ES-I3 (cell line): ENCODE measurements at regions not wholly inside any gene's neighbourhood (a gene's known extent, or its start where the extent isn't known, plus 50 kb on each side); places are given as distances from the start of the nearest gene placed in this dataset.

Experiments
- H3K36me3 ChIP-seq: 2 replicates; pipeline ENCODE4 v1.6.1; 2013; ENCODE audit warnings: mild to moderate bottlenecking, low read length, control low read depth, moderate library complexity; ENCODE audit not compliant: insufficient read depth
- H3K4me1 ChIP-seq: 2 replicates; pipeline ENCODE4 v1.6.1; 2013; ENCODE audit warnings: mild to moderate bottlenecking, control low read depth, low read length; ENCODE audit not compliant: insufficient read depth
- H3K9ac ChIP-seq: 2 replicates; pipeline ENCODE4 v1.6.1; 2013; ENCODE audit warnings: low read depth, mild to moderate bottlenecking, low read length, moderate library complexity
- H3K9me3 ChIP-seq: 2 replicates; pipeline ENCODE4 v1.6.1; 2013; ENCODE audit warnings: mild to moderate bottlenecking, low read length, moderate library complexity; ENCODE audit not compliant: control insufficient read depth, insufficient read depth

DNA sequence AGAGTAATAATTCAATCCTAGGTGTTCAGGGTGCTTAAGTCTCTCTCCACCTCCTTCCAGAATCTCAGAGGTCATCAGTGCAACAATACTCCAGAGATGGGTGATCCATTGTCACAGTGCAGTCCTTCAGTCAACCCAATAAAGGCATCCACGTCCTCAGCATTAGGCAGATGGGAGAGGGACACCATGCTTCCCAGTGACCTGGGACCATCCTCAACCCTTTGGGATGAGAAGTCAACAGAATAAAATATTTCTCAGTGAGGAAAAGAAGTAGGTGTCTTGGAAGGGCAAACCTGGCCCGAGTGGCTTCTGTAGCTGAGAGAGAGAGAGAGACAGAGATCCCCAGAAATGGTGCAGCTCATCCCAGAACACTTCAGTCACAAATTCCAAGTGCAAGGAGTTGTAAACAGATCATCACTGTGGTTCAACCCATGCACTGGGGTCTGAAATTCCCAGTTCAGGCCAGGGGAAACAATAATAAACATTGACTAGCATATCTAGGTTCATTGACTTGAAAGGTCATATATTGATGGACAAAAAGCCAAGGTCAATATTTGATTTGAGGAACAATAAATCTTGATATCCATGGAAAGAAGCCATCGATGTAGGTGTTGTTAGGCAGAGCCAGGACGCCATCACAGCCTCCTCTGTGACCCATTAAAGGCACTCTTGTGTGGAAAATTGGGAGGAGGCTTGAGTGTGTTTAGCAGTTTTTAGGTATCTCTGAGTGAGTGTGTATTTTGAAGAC lies 256.0 kb upstream of the ZMIZ1 start:
- no peak overlapping the region for H3K9ac ChIP-seq
- 0 out of 2 replicates have a peak, but pooled peaks cover 4% of the 10 kb centered on the region for H3K4me1 ChIP-seq
- H3K9me3 ChIP-seq: no peaks in the 10 kb centered on the region
- H3K36me3 ChIP-seq: no peaks in the 10 kb centered on the region; the same call in 1 of the 2 replicates

DNA sequence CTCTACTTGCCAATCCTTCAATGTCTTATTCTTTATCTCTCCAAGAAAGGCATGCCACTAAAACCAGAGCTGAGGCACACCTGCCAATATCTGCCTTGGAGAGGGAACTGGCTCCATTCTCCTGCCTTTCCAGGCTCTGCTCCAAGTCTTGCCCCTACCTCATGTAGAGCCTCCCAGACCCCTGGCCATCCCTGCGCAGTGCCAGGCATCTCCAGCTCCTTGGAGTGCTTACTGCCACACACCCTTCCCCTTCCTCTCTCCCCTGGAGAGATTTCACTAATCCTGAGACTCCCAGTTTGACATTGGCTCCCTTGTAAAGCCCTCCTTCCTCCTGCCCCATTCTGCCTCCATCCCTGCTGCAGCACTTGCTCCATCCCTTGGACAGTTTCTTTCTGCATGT lies 255.2 kb upstream of the ZMIZ1 start:
- H3K4me1 ChIP-seq: peaks cover 12% of the 10 kb centered on the region
- no peaks in the 10 kb centered on the region; the same call in 1 of the 2 replicates for H3K36me3 ChIP-seq
- H3K9ac ChIP-seq: no peak overlapping the region
- no peaks in the 10 kb centered on the region for H3K9me3 ChIP-seq

DNA sequence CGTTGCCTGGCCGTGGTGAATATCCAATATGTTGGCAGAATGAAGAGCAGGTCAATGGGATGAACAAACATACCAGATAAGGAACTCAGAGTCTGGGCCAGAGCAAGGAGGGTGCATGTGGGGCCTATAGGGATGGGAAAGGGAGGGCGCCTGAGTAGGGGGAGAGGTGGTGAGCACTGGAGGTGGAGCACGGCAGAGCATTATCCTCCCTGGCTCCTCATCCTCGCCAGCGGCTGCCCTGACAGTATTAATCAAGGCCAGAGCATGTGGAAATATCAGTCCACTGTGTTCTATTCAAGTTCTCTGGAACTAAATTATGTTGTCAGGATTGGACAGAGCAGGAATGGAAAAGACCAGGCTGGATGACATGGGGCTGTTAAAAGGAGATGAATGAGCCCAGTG lies 254.8 kb upstream of the ZMIZ1 start:
- Histone ChIP-seq H3K36me3 (no peaks in the 10 kb centered on the region; the same call in 1 of the 2 replicates), H3K4me1 (peaks cover 13% of the 10 kb centered on the region), H3K9me3 (no peaks in the 10 kb centered on the region), H3K9ac (no peak overlapping the region)

DNA sequence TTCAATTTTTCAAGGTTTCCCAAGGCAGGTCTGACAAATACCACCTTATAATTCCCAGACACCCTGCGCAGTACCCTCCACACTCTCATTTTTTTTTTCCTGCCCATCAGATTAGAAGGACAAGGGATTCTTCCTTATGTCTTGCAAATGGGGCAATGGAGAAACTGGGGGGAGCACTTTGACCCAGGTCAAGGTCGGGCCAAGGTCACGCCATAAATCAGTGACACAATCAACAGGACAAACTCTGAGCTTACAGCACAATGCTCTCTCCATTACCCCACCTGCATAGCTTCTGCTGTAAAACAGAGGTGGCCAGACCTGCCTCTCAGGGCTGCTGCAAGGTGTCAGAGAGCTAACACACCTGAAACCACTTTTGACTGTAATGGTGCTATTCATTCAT lies 254.4 kb upstream of the ZMIZ1 start:
- H3K9ac ChIP-seq: no peak overlapping the region
- peaks cover 13% of the 10 kb centered on the region for H3K4me1 ChIP-seq
- H3K9me3 ChIP-seq: no peaks in the 10 kb centered on the region
- H3K36me3 ChIP-seq: no peaks in the 10 kb centered on the region; the same call in 1 of the 2 replicates

DNA sequence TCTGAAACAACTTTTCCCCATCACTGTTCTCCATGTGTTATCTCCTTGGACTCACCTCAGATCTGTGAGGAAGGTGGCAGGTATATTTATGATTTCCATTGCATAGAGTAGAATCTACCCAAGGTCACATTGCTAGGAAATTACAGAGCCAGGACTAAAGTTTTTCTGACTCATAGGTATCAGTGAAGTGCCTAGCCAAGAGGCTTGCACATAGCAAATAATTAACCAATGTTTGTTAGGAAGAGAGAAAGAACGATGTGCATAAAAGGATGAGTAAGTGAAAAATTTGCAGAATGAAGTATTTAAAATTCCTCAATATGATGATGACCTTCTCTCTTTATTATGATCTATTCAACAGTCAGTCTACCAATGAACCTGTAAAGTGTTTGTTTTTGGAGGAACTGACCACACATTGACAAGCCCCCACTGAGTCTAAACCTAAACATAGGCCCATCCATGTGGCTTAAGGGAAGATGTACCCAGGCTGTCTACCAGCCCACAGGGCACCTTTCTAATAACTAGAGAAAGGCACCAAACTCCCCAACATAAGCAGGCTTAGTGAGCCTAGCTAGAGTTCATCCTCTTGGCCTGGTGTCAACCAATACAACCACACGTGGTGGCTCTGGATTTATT lies 252.9 kb upstream of the ZMIZ1 start:
- Histone ChIP-seq H3K4me1 (peaks cover 13% of the 10 kb centered on the region), H3K36me3 (no peaks in the 10 kb centered on the region; the same call in 1 of the 2 replicates), H3K9ac (no peak overlapping the region), H3K9me3 (no peaks in the 10 kb centered on the region)

DNA sequence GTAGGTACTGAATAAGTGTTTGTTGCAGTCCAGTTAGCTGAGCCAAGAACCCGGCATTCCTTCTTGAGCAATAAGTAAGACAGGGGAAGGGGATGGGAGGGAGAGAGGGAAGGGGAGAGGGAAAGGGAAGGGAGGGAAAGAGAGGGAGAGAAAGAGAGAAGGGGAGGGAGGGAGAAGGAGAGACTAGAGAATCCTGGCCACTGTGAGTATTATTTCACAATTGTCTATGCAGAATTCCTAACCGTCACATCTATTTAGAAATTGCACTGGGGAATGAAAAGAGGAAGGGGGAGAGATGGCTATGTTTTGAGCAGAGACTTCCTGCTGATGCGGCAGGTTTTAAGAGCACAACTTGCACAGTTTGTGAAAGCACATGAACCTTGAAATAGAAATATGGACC lies 251.4 kb upstream of the ZMIZ1 start:
- H3K36me3 ChIP-seq: no peaks in the 10 kb centered on the region; the same call in 1 of the 2 replicates
- no peaks in the 10 kb centered on the region for H3K9me3 ChIP-seq
- peaks cover 13% of the 10 kb centered on the region for H3K4me1 ChIP-seq
- H3K9ac ChIP-seq: no peak overlapping the region

DNA sequence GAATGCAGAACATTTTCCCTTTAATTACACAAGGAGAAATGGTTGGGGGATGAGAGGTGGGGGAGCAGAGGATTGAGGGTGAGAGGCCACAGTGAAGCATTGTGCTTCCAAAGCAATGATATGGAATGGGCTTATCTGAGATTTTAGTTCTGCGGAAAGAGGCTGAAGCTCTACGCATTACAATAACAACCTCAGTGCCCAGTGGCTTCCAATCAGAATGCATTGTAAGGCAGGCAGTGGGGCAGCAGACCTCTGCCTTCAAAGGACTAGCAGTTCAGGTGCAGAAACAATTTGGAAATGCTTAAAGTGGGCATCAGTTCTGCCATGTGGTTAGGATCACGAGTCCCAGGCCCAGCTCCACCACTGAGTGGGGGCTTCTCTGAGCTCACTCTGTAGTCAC lies 251.0 kb upstream of the ZMIZ1 start:
- Histone ChIP-seq H3K36me3 (no peaks in the 10 kb centered on the region), H3K9ac (no peak overlapping the region), H3K4me1 (peaks cover 13% of the 10 kb centered on the region), H3K9me3 (no peaks in the 10 kb centered on the region)

DNA sequence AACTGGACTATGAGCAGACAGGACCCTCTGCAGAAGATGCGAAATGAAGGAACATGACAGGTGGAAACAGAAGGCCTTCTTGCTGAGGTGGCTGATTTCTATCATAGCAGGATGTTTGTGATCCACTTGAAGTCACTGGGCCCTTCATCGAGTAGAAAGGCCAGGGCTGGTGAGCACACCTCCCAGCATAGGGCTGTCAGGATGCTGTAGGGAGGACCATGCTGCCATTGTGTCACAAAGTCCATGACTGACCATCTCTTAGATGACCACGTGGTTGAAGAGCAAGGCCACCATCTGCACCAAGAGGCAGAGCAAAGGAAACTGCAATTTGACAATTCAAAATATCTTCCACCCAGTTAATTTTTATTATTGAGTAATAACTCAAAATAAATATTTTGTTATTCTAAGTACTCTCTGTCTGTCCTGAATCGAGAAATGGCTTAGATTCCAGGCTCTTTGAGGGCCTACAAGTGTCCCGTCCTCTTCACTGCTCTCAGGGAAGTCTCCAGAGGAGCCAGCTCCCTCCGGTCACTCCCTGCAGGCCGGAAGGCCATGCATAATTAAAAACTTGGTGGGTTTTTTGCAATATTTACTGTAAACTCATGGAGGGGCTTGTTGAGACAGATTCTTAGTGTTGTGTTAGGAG lies 249.3 kb upstream of the ZMIZ1 start:
- Histone ChIP-seq H3K4me1 (peaks cover 13% of the 10 kb centered on the region), H3K9me3 (no peaks in the 10 kb centered on the region), H3K36me3 (no peaks in the 10 kb centered on the region), H3K9ac (no peak overlapping the region)

DNA sequence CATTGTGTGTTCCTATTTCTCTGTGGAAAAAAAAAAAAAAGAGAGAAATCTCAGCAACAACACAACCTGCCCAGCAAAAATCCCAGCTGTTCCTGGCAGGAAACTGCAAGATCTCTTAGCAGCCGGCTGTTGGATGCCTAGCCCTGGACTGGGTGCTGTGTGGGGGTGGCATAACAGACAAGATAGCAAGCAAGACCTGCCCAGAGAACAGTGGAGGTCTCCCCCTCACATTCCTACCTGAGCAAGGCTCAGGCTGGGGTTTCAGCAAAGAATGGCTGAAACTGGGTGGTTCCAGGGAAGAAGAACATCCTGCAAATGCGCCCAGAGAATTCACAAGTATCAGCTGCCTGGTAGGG lies 248.8 kb upstream of the ZMIZ1 start:
- no peak overlapping the region for H3K9ac ChIP-seq
- peaks cover 13% of the 10 kb centered on the region for H3K4me1 ChIP-seq
- H3K9me3 ChIP-seq: no peaks in the 10 kb centered on the region
- no peaks in the 10 kb centered on the region for H3K36me3 ChIP-seq

DNA sequence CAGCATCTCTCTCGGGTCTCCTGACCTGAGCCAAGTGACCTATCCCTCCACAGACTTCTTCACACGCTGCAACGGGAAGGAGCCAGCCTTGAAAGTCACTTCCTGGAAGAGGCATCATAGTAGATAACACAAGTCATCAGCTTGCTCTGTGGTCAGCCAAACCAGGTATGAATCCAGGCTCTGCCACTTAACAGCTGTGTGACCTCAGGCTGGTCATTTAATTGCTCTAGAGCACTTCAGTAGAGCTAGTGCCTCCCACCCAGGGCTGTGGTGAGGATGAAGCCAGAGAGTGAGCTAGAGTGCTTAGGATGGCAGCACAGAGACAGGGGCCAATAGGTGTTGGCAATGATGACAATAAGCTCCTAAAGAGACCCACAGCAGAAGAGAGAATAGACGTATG lies 247.7 kb upstream of the ZMIZ1 start:
- Histone ChIP-seq H3K36me3 (no peaks in the 10 kb centered on the region), H3K9ac (no peak overlapping the region), H3K4me1 (peaks cover 13% of the 10 kb centered on the region), H3K9me3 (no peaks in the 10 kb centered on the region)

DNA sequence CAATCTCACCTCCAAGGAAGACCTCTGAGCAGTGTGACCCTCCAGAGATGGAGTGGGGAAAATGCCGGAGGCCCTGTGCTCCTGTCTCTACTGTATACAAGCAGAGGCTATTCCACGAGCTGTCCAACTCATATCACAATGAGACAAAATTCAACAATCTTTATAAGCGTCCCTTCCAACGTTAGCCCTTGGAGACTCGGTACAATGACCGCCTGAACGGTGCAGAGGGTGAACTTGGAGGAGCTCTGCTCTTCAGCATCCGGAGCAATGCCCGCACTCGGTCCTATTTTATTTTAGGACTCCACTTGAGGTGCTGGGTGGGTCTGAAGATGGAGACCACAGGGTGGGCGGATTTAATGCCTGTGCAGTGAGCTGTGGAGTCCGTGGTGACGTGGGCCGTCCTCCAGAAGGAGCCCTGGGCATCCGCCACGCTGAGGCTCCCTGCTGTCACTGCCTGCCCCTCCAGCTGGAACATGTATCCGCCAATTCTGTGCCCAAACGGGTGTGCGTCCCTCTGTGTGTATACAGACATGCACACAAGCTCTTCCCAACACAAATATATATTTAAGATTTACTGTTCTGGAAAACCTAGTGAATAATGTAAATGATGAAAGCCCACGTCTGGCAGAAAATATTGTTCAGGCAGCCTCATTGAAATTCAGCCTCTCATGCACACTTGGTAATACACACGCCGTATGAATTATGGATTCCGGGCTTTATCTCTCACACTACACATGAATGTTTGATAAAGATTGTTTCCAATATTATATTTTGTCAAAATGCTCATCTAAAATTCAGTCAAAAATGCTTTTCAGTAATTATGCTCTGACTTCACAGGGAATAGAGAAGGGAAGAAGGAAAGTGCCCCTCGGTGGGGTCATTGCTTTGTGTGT lies 239.9 kb upstream of the ZMIZ1 start:
- Histone ChIP-seq H3K36me3 (no peaks in the 10 kb centered on the region), H3K9me3 (0 out of 2 replicates have a peak, but pooled peaks cover 2% of the 10 kb centered on the region), H3K4me1 (no peaks in the 10 kb centered on the region; the same call in 1 of the 2 replicates), H3K9ac (no peak overlapping the region)

DNA sequence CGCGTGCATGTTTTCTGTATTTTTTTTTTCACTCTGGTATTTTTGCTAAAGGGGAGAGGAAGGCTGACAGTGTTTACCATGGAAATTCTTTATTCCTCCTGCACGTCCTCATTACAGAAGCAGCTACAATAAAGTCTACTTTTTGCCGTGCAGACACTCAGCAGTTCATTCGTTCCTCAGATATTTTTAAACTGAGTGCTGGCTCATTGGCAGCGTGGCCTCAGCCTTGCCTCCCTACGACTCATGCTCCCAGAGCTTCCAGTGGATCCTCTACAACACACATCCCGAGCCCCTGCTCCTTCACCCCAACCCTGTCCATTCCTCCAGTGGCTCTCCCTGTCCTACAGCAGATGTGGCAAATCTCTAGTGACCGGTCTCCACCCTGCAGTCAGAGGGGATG lies 239.2 kb upstream of the ZMIZ1 start:
- H3K9ac ChIP-seq: no peak overlapping the region
- H3K36me3 ChIP-seq: no peaks in the 10 kb centered on the region
- 0 out of 2 replicates have a peak, but pooled peaks cover 2% of the 10 kb centered on the region for H3K9me3 ChIP-seq
- no peaks in the 10 kb centered on the region; the same call in 1 of the 2 replicates for H3K4me1 ChIP-seq

DNA sequence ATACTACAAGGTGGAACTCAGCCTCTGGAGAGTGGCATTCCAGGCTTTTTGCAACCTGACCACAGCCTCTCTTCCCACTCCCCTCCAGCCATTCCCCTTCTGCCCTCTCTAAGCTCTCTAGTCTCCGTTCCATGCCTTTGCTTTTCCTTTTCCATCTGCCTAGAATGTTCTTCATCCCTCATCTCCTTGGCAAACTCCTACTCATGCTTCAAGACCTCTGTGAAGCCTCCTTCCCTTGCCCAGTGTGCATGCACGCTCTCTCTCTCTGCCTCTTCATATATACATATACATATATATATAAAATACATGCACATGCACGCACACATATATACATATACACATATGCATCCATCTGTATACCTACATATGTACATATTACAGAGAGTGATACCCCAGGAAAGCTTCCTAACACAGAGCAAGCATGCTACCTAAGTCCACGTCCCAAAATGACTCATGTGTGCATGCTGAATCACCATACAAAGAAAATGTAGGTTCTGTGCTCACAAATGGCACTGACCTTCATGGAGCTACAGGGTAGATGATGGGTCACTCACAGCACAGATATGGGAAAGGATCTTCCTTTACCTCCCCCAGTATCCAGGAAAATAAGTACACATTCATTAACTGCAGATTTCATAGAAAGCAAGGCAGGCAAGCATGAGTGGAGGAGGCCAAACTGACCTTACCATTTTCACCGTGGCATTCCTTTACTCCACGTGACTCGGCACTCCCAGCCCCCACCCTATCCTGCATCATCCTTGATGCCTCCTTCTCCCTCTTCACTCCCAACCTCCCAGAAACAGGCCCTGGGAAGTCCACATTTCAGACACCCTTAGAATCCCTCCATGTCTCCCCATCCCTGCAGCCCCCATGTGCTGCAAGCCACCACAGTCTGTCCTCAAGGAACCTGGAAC lies 238.4 kb upstream of the ZMIZ1 start:
- Histone ChIP-seq H3K9ac (no peak overlapping the region), H3K4me1 (no peaks in the 10 kb centered on the region; the same call in 1 of the 2 replicates), H3K9me3 (0 out of 2 replicates have a peak, but pooled peaks cover 2% of the 10 kb centered on the region), H3K36me3 (no peaks in the 10 kb centered on the region)
